ENCODE measurements at regions not wholly inside any gene's neighbourhood (a gene's known extent, or its start where the extent isn't known, plus 50 kb on each side); places are given as distances from the start of the nearest gene placed in this dataset.

DNA sequence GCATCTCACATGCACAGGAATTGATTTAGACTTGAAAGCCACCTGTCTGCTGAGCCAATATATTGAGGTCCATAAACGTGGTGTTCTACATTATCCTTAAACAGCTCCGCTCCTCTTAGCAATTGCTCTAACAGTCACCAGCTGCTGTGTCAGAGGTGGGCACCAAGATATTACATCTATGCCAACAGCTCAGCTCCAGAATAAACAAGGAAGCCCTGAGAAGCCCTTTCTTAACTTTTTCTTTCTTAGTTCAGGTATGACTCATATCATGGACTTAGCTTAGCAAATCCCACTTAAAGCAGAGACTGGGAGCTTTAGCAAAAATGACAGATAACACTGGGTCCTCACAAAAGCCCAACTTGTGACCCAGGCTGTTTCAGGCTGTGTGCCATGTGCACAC is 436.6 kb downstream of the IRS1 start:
- DNase-seq, result no peak

DNA sequence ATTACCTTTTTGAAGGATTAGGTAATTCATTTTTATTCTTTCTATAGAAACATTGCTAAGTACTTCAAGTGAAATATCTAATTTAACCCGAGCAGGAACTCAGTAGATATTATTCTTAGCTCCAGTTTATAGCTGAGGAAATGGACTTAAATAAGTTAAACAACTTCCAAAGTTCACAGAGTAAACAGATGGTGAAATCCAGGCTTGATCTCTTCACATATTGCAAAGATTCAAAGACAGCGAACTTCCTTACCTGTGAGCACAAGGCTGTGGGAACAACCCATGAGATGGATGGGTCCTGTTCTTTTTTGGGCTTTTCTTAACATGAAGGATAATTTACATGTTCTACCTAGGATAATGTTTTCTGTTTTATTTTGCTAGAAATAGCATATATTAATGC is 439.0 kb downstream of the IRS1 start:
- DNase-seq, result no peak

DNA sequence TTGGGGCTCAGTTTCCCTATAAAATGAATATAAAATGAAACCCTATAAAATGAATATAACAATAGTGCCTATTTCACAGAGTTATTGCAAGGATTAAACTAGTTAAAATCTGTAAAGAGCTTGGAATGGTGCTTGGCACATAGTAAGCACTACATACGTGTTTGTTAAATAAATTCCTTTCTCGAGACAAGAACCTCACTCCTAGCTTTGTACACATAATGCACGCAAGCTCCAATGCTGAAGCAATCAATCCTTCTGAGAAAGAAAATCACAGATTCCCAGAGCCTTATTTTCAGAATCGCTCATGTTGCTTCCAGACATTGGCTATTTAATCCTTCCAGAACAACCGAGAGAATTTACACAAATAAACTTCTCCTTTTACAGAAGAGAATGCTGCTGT is 440.9 kb downstream of the IRS1 start:
- no peak for DNase-seq

DNA sequence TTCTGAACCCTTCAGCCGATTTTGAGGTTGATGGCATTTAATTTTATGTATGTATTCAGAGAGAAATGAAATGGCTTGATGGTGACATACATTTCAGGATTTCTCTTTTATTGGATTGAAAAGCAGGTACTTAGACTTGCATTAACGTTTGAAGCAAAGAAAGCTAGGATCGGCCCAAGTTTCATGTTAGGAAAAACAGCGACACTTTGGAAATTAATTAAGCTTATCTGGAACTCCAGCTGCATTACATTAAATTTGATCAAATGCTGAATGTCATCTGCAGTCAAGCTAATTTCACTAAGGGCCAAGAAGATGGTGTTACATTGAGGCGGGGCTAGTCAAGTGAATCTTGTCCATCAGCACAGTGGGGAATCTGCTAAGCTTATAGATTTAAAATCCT is 441.8 kb downstream of the IRS1 start:
- no peak for DNase-seq

DNA sequence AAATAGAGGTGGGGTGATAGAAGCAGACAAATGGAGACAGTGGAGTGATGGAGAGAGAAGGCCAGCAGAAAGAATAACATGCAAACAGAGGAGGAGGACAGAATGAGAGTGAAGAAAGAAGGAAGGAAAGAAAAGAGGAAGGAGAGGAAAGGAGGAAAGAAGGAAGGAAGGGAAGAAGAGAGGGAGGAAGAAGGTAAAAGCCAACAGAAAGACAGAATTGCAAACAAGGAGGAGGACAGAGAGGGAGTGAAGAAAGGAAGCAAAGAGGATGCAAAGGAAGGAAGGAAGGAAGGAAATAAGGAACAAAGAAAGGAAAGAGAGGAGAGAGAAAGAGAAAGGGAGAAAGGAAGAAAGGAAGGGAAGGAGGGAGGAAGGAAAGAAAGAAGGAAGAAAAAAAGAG is 444.0 kb downstream of the IRS1 start:
- DNase-seq, result no peak

DNA sequence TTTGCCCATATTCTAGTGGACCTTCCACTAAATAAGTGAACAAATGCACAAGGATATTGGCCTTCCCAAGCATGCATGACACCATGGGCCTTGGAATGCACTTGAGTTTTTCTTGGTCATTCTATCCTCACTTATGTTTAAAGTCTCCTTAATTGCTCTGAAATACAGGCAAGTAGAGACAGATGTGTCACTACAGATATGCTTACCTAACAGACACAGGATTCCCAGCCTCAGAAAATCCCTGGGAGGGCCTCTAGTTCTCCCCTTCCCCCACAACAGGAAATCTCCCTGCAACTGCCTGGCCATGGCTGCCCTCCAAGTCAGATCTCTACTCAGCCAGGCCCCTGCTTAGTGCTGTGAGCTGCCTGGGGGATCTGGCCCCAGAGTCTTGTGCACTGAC is 445.2 kb downstream of the IRS1 start:
- DNase-seq, result no peak

DNA sequence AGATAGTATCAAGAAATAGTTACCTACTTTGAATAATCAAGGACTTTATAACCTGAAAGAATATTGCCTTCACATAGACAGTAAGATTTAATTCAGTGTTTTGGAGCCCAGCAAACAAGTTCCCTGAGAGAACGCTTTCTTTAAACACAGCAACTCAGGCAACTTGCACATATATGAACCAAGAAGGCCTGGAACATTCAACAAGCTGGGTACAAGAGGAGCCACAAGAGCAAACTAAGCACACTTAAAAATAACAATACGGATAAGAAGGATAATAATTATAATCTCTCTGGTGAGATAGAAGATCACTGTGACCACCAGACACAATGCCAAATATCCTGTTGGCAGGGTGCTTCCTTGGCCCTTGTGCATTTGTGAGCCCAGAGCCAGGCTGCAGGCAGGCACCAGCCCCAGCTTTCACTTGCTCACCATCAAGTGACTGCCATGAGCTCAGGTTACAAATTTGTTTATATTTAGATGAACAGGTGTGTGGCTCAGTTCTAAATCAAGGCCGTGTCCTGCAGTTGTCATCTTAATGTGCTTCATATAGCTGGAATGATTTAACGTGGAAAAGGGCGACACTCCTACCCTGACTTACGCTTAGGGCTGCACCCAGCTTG is 446.6 kb downstream of the IRS1 start:
- DNase-seq, result no peak

DNA sequence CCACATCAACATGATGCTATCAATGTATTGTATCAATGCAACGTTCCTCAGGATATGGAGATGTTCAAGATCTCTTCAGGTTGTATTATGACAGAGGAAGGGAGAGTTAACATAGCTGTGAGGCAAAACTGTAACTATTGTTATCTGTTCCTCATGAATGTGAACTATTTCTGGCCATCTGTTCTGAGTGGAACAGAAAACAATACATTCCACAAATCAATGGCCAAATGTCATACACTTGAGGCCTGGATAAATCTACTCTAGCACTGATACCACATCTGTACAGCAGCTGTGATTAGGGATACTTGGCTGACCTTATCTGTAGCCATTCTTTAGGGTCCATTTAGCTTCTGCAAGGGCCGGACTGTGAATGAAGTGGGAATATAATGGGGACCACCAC is 447.9 kb downstream of the IRS1 start:
- DNase-seq, result no peak

DNA sequence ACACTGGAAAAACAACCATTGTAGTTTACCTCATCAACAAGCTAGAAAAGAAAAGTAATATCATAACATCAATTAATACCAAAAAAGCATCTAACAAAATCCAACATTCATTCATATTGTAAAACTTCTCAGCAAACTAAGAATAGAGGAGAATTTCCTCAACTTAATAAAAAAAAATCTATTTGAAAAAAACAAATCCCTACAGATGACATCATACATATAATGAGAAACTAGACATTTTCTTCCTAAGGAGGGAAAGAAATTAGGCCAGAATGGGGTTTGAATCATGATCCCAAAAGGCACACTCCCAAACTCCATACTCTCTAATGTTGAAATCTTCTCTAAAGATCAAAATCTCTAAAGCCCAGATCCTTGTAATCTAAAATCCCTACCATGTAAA is 460.0 kb downstream of the IRS1 start:
- no peak for DNase-seq

DNA sequence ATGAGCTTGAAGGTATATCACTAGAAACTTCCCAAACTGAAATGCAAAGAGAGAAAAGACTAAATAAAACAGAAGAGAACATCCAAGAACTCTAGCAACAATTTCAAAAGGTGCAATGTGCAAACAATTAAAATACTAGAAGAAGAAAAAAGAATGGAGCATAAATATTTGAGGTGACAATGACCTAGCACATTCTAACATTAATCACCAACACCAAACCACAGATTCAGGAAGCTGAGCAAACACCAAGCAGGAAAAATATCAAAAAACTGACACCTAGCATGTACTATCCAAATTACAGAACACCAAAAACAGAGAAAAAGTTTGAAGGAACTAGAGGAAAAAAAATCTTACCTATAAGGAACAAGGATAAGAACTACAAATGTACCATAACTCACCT is 460.8 kb downstream of the IRS1 start:
- no peak for DNase-seq

DNA sequence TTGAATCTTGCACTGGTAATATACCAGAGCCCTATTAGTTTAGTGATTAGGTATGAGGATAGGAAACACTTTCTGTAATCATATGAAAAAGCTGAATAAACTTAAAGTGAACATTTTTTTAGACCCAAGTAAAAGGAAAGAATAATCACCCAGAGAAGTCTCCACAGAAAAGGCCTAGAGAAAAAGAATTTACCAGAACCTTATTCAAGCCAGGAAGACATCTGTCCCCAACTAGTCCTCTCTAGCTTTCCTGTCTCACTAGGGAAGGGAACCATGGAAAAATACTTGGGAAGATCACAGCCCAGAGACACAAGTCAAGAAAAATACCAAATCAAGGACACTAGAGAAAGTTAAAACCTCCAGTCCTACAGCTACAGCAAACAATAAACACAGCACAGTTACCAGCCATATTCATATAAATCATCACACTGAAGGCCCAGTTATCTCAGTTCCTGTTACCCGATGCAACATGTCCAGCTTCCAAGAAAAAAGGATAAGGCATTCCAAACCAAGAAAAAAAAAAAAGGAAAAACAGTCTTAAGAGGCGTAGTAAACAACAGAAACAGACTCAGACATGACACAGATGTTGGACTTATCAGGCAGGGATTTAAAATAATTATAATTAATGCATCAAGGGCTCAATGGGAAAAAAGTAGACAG is 461.5 kb downstream of the IRS1 start:
- DNase-seq, result no peak

DNA sequence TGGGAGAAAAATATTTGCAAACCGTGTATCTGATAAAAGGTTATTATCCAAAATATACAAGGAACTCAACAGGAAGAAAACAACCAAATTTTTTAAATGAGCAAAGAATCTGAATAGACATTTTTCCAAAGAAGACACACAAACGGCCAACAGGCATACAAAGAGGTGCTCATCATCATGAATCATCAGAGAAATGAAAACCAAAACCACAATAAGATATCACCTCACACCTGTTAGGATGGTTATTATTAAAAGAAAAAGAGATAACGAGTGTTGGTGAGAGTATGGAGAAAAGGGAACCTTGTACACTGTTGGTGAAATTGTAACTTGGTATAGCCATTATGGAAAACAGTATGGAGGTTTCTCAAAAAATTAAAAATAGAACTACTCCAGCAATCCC is 463.3 kb downstream of the IRS1 start:
- DNase-seq, result no peak

DNA sequence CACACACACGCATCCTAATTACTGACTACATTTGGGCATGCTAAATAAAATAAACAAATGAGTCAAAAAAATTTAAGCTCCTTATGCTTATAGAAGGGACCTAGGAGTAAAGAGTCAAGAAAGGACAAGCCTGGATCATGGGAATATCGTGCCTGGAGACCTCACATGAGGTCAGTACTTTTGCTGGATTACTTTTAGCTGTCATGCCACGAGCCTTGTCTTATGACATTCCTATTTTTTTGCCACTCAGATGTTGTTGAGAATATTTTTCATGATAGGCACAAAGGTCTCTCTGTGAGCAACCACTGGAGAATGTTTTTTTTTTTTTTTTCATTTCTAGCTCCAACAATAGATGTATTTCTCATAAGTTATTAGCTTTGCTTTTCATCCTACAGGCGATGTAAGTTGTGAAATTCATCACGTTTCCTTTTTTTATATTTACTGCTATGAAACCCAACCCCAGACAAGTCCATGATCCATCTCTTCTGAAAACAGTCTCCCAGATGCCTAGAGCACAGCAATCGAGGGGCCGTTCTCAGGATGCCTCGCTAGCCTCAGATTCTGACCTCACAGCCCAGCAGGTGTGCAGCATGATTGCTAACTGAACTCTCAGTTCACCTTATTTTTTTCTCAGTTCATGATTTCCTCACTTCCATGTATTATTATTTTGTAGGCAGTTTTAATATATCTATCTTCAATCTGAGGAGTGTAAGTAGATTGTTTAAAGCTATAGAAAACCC is 464.5 kb downstream of the IRS1 start:
- DNase-seq, result no peak

DNA sequence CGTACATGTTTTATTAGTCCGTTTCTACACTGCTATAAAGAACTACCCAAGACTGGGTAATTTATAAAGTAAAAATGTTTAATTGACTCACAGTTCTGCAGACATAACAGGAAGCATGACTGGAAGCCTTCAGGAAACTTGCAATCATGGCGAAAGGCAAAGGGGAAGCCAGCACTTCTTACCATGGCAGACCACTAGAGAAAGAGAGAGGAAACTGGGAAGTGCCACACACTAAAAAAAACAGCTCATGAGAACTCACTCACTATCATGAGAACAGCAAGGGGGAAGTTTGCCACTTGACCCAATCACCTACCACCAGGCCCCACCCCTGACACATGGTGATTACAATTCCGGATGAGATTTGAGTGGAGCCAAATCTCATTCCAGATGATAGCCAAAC is 466.2 kb downstream of the IRS1 start:
- DNase-seq, result no peak

DNA sequence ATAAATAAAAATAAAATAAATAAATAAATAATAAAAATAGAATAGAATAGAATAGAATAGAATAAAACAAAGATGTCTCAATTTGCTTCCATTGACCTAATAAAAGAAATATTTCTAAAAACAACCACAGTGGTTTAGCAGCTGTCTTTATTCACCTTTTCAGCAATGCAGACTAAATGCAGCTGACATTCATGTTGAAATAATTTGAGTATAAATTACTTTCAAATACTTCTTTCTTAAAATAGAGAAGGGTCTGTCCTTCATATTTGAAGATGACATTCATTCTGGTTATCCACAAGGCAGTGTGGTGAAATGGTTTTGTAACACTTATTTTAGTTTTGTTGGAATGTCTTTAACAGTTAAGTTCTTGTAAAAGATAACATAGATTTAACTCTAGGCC is 469.4 kb downstream of the IRS1 start:
- no peak for DNase-seq

DNA sequence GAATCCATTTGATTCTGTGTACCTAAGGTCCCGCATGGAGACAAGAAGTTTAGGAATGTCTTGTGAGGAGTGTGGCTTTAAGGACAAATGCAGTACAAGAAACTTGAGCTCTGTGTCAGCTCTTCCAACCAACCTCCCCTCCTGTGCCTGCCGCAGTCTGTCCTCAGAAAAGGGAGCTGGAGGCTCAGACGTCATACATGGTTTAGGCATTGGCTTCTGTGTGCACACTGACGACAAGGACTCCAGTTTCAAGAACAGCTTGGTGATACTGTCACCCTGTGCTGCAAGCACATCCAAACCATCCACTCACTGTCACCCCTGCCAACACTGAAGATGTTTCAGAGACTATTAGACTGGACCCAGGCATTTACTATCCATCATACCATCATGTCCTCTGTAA is 470.4 kb downstream of the IRS1 start:
- DNase-seq, result no peak

DNA sequence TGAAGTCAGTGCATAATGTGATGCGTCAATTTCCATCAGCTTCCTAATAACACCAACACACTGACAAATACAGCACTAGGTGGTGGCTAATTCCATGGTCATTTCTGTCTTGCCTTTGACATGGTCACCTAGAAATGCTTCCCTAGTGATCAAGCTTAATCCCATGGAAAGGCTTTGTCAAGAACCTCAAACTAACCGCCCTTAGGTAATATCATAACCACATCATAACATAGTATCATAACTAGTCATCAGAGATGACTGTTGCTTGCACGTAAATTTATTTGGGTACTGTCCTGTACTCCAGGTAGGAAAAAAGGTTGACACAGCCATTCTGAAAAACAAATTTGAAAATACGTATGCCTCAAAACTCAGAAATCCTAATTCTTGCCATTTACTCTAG is 471.8 kb downstream of the IRS1 start:
- no peak for DNase-seq

DNA sequence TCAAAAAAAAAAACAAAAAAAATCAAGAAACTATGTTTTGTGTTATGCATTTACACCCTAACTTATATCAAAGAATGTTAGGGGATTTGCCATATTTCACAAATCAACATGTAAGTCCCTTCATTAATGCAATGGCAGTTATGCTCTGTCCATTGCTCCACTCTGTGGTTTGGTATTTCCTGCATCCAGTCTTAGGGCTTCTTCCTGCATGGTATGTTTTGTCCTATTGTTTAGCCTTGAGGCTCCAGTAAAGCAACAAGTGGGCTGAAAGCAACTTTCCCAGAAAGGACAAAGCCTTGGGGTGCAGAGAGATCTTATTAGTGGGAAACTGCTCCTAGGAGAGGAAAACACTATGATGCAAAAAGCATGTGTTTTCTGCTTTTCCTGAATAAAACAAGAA is 474.1 kb downstream of the IRS1 start:
- no peak for DNase-seq

DNA sequence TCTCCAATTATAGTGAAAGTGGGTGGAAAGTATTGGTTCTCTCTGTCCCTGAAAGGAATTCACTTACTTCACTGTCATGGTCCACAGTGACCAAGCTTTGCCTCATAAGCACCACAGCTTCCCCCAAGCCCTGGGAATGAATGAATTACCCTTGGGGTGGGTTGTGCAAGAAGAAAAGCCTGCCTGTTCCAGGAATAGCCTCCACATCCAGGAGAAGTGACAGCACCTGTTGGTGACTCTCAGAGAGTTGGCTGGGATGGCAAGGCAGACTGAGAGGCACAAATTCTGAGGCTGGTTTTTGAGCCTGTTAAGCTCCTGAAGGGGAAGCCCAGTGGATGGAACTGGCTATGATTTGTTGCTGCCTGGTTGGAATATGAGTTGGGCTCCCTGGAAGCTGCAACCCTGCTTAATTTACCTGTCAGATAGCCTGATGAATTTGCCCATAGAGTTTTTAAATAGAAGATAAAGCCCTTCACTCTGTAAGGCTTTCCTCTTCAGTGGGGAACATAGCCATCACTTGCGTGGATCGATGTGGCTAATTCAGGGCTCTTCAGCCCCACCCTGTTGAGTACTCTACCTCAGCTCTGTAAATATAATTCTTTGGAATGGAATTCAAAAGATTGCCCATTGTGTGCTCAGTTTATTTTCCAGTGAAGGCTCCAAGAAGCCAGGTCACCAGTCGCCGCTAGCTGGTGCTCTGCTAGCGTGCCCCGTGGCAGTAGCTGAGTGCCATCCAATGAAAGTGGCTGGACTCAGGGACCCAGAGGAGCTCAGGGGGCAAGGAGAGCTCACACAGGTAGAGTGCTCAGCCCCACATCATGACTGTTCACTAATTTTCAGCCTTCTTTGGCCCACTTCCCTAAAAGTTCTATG is 479.3 kb downstream of the IRS1 start:
- DNase-seq, result no peak

DNA sequence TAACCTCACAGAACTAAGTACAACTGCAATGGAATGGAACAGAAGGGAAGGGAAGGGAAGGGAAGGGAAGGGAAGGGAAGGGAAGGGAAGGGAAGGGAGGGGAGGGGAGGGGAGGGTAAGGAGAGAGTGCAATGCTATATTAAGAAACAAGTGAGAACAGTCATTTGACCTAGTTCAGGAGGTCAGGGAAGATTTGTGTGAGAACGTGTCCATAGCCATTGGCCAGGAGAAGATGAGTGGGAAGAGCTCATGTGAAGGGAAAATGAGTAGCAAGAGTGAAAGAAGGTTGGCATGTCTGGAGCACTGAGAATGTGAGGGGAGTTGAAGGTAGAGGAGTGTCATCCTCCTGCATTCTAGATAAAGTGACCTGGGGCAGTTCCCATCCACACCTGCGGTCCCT is 481.6 kb downstream of the IRS1 start:
- DNase-seq, result no peak

DNA sequence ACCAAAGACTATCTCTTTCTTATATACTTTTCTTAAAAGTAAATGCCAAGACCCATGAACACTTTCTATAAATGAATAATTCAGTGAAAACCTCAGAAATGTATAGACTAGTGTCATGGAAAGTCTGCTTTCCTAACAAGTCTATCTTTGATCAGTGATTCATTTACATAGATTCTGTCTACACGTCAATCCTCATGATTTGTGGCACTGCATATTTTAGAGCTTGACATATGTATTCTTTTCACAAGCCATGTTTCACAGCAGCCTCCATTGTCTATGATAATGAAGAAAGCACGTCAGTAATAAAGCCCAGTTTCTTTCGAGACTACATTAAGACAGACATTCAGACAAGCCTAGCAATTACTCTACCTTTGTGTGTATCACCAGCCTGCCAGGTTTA is 486.6 kb downstream of the IRS1 start:
- DNase-seq, result no peak

DNA sequence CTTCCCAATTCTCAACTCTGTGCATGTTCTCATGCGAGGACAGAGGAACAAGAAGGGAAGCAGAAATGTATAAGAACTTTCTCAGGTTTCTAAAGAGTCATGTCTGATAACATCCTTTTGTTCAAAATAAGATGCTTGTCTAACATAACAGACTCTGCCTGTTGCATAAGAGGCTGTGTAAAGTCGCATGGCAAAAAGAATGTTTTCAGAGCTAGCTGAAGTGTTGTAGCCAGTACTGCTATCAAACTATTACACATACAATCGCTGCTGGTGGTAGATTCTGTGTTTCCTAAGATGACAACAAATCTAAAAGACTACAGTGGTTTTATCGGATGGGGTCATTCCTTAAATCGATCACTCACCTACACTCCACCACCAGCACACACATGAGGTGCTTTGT is 487.5 kb downstream of the IRS1 start:
- DNase-seq, result no peak

DNA sequence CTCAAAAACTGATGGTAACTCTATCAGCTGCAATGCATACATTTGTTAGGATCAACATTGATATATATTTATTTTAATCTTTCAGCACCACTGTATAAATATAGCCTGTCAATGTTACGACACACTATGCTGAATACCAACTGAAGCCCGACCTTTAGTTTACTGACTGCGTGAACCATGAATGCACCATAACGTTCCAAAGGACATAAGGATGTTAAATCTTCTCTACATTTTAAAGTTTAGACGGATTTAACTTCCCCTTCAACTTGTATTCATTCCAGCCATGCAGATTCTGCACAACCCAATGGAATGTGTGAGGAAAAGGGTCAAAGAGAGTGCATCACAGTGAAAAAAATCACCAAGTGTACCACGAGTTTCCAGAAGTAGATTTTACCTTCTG is 489.5 kb downstream of the IRS1 start:
- DNase-seq, result no peak

DNA sequence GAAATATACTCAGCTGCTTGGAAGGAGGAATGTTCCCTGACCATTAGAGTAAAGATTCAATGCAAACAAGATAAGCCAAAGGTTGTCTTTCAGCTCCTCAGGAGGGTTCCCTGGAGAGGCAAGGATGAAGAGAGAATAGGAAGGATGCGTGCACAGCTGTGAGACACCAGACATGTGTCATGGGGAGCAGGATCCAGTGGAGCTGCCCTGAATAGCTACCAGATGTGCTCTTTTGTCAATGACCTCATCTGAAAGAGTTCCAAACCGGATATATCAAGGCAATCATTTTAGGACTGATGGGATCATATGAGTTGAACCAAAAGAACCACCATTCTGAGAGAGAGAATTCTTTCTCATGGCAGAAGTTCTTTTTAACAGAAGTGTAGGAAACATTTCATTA is 490.6 kb downstream of the IRS1 start:
- no peak for DNase-seq

Measured in CD4-positive, alpha-beta T cell treated with Interleukin-17A for 4 hours (primary cell).